Endometrial microvascular endothelial cells (primary cell): ENCODE measurements at regions not wholly inside any gene's neighbourhood (a gene's known extent, or its start where the extent isn't known, plus 50 kb on each side); places are given as distances from the start of the nearest gene placed in this dataset.
"Not testable (repeated sequence)": the region's sequence is repeated elsewhere in the genome, so short reads cannot be mapped to it uniquely, and the experiment has no call there.

Experiments
- in situ Hi-C: cut with HindIII; loops from 2 replicates; pipeline ENCODE4 v1.10.0; 2017; ENCODE audit warnings: low sequenced_read_pairs, low pct_unique_long_range_greater_than_20kb; ENCODE audit errors: inconsistent ontology term

GRCh38 chr3:124322309-124322880 is 330.5 kb upstream of the ROPN1 start:
- in situ Hi-C loops: no loop called here

- in situ Hi-C loops: no loop called here
Measured at GRCh38 chr3:124322966-124323365, 331.0 kb upstream of the ROPN1 start.

- in situ Hi-C loops: no loop called here
Measured at GRCh38 chr3:124325248-124325647, 333.3 kb upstream of the ROPN1 start.

- in situ Hi-C loops: no loop called here
Measured at GRCh38 chr3:124329723-124330122, 337.8 kb upstream of the ROPN1 start.

- in situ Hi-C loops: no loop called here
Measured at GRCh38 chr3:124333931-124334640, 342.2 kb upstream of the ROPN1 start.

- in situ Hi-C loops: no loop called here
Measured at GRCh38 chr3:124336067-124336656, 344.2 kb upstream of the ROPN1 start.

GRCh38 chr3:124345845-124346244 is 353.9 kb upstream of the ROPN1 start:
- in situ Hi-C loops: no loop called here

- in situ Hi-C loops: no loop called here
Measured at GRCh38 chr3:124346487-124346886, 354.6 kb upstream of the ROPN1 start.

GRCh38 chr3:124347418-124347817 is 355.5 kb upstream of the ROPN1 start:
- in situ Hi-C loops: no loop called here

- in situ Hi-C loops: not testable (repeated sequence)
Measured at GRCh38 chr3:124348555-124348954, 356.6 kb upstream of the ROPN1 start.

GRCh38 chr3:124351430-124352148 is 359.7 kb upstream of the ROPN1 start:
- in situ Hi-C loops: no loop called here

- in situ Hi-C loops: no loop called here
Measured at GRCh38 chr3:124352149-124352539, 360.2 kb upstream of the ROPN1 start.

GRCh38 chr3:124353691-124354090 is 361.8 kb upstream of the ROPN1 start:
- in situ Hi-C loops: no loop called here

GRCh38 chr3:124354150-124354549 is 362.2 kb upstream of the ROPN1 start:
- in situ Hi-C loops: no loop called here

- in situ Hi-C loops: no loop called here
Measured at GRCh38 chr3:124358156-124358555, 366.2 kb upstream of the ROPN1 start.

- in situ Hi-C loops: no loop called here
Measured at GRCh38 chr3:124360155-124360554, 368.2 kb upstream of the ROPN1 start.

GRCh38 chr3:124360563-124360962 is 368.6 kb upstream of the ROPN1 start:
- in situ Hi-C loops: no loop called here

GRCh38 chr3:124361566-124361965 is 368.7 kb upstream of the UMPS start:
- in situ Hi-C loops: no loop called here

GRCh38 chr3:124362455-124362854 is 367.8 kb upstream of the UMPS start:
- in situ Hi-C loops: no loop called here

- in situ Hi-C loops: no loop called here
Measured at GRCh38 chr3:124363476-124363875, 366.8 kb upstream of the UMPS start.
